Transverse colon (tissue), 4 donors: ENCODE measurements at regions not wholly inside any gene's neighbourhood (a gene's known extent, or its start where the extent isn't known, plus 50 kb on each side); places are given as distances from the start of the nearest gene placed in this dataset.

Experiments
- DNase-seq: peaks from one replicate; pipeline ENCODE4 v3.0.0-alpha.2; 2019
- H3K27ac ChIP-seq, 4 donors: fragments of 200-600 bp; sonication (generic); 2 replicates each; pipeline ENCODE4 v1.5.1; 2016 to 2018; ENCODE audit warnings: inconsistent platforms in 4 of 4
- H3K27me3 ChIP-seq: fragments of 200-600 bp; sonication (generic); 2 replicates; pipeline ENCODE4 v1.5.1; 2017; ENCODE audit warnings: inconsistent platforms
- H3K36me3 ChIP-seq, 4 donors: fragments of 200-600 bp; sonication (generic); 2 replicates each; pipeline ENCODE4 v1.5.1; 2017 to 2019; ENCODE audit warnings: inconsistent platforms in 4 of 4
- H3K4me1 ChIP-seq, 4 donors: fragments of 200-600 bp; sonication (generic); 2 replicates each; pipeline ENCODE4 v1.5.1; 2017 to 2020; ENCODE audit warnings: inconsistent platforms in 4 of 4
- H3K4me3 ChIP-seq, 4 donors: fragments of 200-600 bp; sonication (generic); 1 replicate in 1 of 4; 2 replicates in 3 of 4; pipeline versions ENCODE4 v1.5.1 to v1.6.1; 2017 to 2019; ENCODE audit warnings: inconsistent platforms in 4 of 4
- H3K9me3 ChIP-seq, 2 donors: fragments of 200-600 bp; sonication (generic); 2 replicates each; pipeline ENCODE4 v1.5.1; 2017 to 2019; ENCODE audit warnings: inconsistent platforms in 2 of 2
- CTCF ChIP-seq, 5 experiments: fragments of 200-600 bp in 3 of 5; fragments of 450-650 bp in 2 of 5; sonication (generic) in 3 of 5; IDR thresholded peaks; 1 replicate in 2 of 5; 2 replicates in 3 of 5; pipeline ENCODE4 v1.5.1; 2016 to 2017; ENCODE audit warnings: antibody characterized with exemption in 5 of 5, inconsistent platforms in 3 of 5, mild to moderate bottlenecking in 2 of 5, moderate library complexity in 1 of 5
- EP300 ChIP-seq: sonication (generic); formaldehyde crosslinking; IDR thresholded peaks from one replicate; pipeline ENCODE4 v1.6.1; 2017; ENCODE audit warnings: antibody characterized with exemption, low read depth
- POLR2A ChIP-seq: fragments of 450-650 bp; IDR thresholded peaks from one replicate; pipeline ENCODE4 v1.6.1; 2016; ENCODE audit warnings: antibody characterized with exemption, mild to moderate bottlenecking, moderate library complexity
- POLR2AphosphoS5 ChIP-seq, 3 donors: sonication (generic); formaldehyde crosslinking; IDR thresholded peaks; one replicate each; pipeline ENCODE4 v1.6.1; 2016; ENCODE audit warnings: antibody characterized with exemption in 3 of 3
- WGBS, 2 donors: methylation state at CpG; one replicate each; pipeline ENCODE4 v1.1.5; 2018; ENCODE audit warnings: low coverage in 1 of 2; 5-methylcytosine and 5-hydroxymethylcytosine counted together
- in situ Hi-C, 4 donors: fragments of 200-750 bp; cut with MboI; loops; one replicate each; pipeline versions ENCODE4 v1.15.0 to v1.15.1; 2017; ENCODE audit warnings: low sequenced_read_pairs in 3 of 4, low pct_ligation_motif_present in 1 of 4, low pct_unique_long_range_greater_than_20kb in 1 of 4
- intact Hi-C: fragments of 100-400 bp; cut with DNase I; formaldehyde crosslinking; loops from one replicate; pipeline ENCODE4 v1.15.1; 2023; ENCODE audit warnings: low total_unique reads

GRCh38 chrX:87078231-87078630, 439.4 kb upstream of the KLHL4 start:
- H3K27ac ChIP-seq, result no peak overlapping the region
- no peak overlapping the region for H3K4me3 ChIP-seq
- in situ Hi-C loops (no loop called here), intact Hi-C loops (no loop called here)
- no peaks in the 10 kb centered on the region for H3K36me3 ChIP-seq
- no peak for DNase-seq
- no peaks in the 10 kb centered on the region for H3K27me3 ChIP-seq
- TF ChIP-seq EP300 (no peak), POLR2AphosphoS5 (IDR thresholded peaks at IDR 0.05) (no peak), CTCF (IDR thresholded peaks at IDR 0.05) (no peak), POLR2A (no peak)
- H3K9me3 ChIP-seq, result no peaks in the 10 kb centered on the region
- 79% methylated on average over 5 of the region's 5 CpGs; no CpG with 5 or more reads in 1 of the 2 donors for WGBS, 2 donors
- no peaks in the 10 kb centered on the region for H3K4me1 ChIP-seq

- Histone ChIP-seq H3K36me3 (no peaks in the 10 kb centered on the region), H3K27me3 (no peaks in the 10 kb centered on the region), H3K27ac (no peak overlapping the region), H3K9me3 (no peaks in the 10 kb centered on the region), H3K4me3 (no peak overlapping the region), H3K4me1 (no peaks in the 10 kb centered on the region)
- TF ChIP-seq POLR2A (no peak), EP300 (no peak)
- intact Hi-C loops (no loop called here), in situ Hi-C loops (no loop called here)
- WGBS, 2 donors, result 70% methylated on average over 3 of the region's 3 CpGs; no CpG with 5 or more reads in 1 of the 2 donors
- no peak for DNase-seq
Observed at GRCh38 chrX:87098477-87098876, 419.1 kb upstream of the KLHL4 start.

GRCh38 chrX:87105131-87105530, 412.5 kb upstream of the KLHL4 start:
- in situ Hi-C loops (no loop called here), intact Hi-C loops (no loop called here)
- H3K4me1 ChIP-seq, result no peaks in the 10 kb centered on the region
- 33 to 53% methylated on average over 1 of the region's 1 CpG for WGBS, 2 donors
- no peak for DNase-seq
- H3K27me3 ChIP-seq, result no peaks in the 10 kb centered on the region
- no peak overlapping the region for H3K27ac ChIP-seq
- H3K4me3 ChIP-seq, result no peak overlapping the region
- no peak for TF ChIP-seq CTCF (IDR thresholded peaks at IDR 0.05)
- TF ChIP-seq POLR2A, result no peak
- no peak for TF ChIP-seq POLR2AphosphoS5 (IDR thresholded peaks at IDR 0.05)
- no peaks in the 10 kb centered on the region for H3K9me3 ChIP-seq
- H3K36me3 ChIP-seq, result no peaks in the 10 kb centered on the region

GRCh38 chrX:87110142-87110541, 407.5 kb upstream of the KLHL4 start:
- intact Hi-C loops (loop anchor here (5.0 kb wide), 1 partner anchor 613 kb away; no protein-coding TSS in a partner anchor), in situ Hi-C loops (no loop called here)
- Histone ChIP-seq H3K27me3 (no peaks in the 10 kb centered on the region), H3K36me3 (no peaks in the 10 kb centered on the region), H3K27ac (no peak overlapping the region), H3K4me1 (no peaks in the 10 kb centered on the region), H3K4me3 (no peak overlapping the region), H3K9me3 (no peaks in the 10 kb centered on the region)
- TF ChIP-seq POLR2A (no peak), POLR2AphosphoS5 (IDR thresholded peaks at IDR 0.05) (no peak), CTCF (IDR thresholded peaks at IDR 0.05) (no peak), EP300 (no peak)
- 85% methylated on average over 2 of the region's 2 CpGs; no CpG with 5 or more reads in 1 of the 2 donors for WGBS, 2 donors
- no peak for DNase-seq

- WGBS, 2 donors, result 80% methylated on average over 18 of the region's 18 CpGs; no CpG with 5 or more reads in 1 of the 2 donors
- TF ChIP-seq POLR2AphosphoS5 (IDR thresholded peaks at IDR 0.05) (no peak), EP300 (no peak), CTCF (IDR thresholded peaks at IDR 0.05) (no peak), POLR2A (no peak)
- no peak for DNase-seq
- intact Hi-C loops, result no loop called here
- in situ Hi-C loops, result no loop called here
- H3K4me3 ChIP-seq, result no peak overlapping the region
- no peaks in the 10 kb centered on the region for H3K36me3 ChIP-seq
- no peak overlapping the region for H3K27ac ChIP-seq
- no peaks in the 10 kb centered on the region for H3K4me1 ChIP-seq
- H3K9me3 ChIP-seq, result no peaks in the 10 kb centered on the region
- H3K27me3 ChIP-seq, result no peaks in the 10 kb centered on the region
Observed at GRCh38 chrX:87140800-87141483, 376.7 kb upstream of the KLHL4 start.
